Dedifferentiated amniotic fluid mesenchymal stem cell (primary cell): ENCODE measurements at regions not wholly inside any gene's neighbourhood (a gene's known extent, or its start where the extent isn't known, plus 50 kb on each side); places are given as distances from the start of the nearest gene placed in this dataset.
"Not testable (repeated sequence)": the region's sequence is repeated elsewhere in the genome, so short reads cannot be mapped to it uniquely, and the experiment has no call there.

Experiments
- DNase-seq: peaks from one replicate; pipeline ENCODE4 v3.0.0-alpha.2; 2016; ENCODE audit errors: extremely low spot score

DNA sequence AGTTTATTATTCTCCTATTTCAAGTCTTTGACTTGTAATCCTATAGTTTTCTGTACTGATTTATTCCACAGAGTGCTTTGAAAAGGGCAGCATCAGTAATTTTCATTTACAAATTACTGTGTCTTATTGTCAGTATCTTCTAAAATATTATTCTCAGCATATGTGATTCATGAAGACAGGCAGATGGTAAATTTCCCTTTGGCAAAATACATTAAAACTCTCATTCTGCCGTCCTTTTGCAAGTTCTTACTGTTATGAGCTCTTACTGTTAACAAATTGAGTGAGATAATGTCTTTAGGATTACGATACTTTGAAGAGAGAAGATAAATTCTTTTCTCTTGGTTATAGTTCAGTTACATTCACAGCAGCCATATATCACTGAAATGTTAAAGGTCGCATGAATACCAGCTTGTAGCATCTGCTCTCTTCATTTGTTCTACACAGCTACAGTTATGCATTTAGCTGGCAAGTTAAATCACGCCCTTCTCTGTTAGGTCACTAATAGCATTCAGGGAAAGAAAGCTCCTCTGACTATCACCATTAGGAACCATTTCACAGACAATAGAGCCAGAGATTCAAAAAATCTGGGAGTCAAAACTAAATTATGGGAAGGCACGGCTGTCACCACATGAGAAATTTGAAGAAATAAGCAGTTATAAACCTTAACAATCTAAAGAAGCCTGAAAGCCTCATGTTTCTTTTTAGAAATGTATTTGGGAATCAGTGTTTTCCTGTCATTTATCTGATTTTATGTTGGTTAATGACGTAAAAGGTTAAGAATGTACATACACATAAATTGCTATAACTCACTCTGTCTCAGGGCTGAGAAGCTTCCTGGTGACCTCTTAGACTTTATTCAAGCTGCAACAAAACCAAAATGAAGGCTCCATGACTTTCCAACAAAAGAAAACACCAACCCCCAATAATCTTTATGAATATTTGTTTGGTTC, 109.6 kb upstream of the SP4 start:
- DNase-seq: no peak

- no peak for DNase-seq
Observed at GRCh38 chr7:21318916-21319270, 109.0 kb upstream of the SP4 start.

DNA sequence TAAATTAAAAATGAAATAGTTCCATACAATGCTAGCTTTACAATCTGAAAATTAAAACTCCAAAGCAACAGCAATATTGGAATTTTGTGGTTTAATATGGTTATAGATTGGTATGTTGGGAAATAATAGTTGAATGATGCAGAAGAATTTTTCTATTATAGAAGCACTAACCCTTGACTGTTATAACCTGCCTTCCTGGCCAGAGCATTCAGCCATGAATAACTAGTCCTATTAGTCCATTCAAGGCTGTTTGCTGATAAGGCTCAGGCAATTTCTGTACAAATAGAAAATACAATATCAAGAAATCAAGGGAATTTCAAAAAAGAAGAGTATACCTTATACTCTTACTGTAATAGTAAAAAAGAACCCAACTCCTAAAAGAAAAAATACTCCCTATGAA, 101.6 kb upstream of the SP4 start:
- DNase-seq: no peak

- no peak for DNase-seq
Observed at GRCh38 chr7:21326921-21327320, 101.0 kb upstream of the SP4 start.

GRCh38 chr7:21327422-21328409, 100.2 kb upstream of the SP4 start:
- no peak for DNase-seq

DNA sequence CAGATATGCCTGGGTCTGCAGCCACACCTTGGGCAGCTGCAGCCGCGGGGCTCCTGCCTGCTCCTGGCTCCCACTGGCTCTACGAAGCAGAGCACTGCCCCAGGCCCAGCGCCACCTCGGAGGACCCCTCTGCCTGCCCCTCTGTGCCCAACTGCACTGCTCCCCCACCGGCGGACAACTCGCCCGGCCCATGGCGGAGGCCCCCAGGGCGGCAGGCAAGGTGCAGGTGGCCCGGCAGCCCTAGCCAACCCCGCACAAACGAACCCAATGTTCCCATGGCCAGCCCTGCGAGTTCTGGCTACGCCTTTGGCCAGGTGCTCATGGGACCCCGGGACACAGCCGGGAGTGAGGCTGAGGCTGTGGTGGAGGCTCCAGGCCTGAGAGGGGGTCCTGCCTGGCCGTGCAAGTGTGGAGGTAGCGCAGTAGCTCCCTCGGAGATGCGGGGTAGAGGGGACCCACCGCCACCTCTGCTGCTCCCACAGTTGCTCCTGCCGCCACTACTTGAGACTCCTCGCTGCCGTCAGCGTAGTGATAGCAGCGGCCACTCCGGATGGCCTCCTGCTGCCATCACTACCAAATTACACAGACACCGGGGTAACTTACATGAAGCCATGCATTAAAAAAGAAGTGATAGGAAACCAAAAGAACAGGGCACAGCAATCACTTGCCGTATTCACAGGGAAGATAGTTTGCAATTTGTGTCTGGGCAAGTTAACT, 97.3 kb upstream of the SP4 start:
- no peak for DNase-seq

- DNase-seq: no peak
Observed at GRCh38 chr7:21334906-21335305, 93.0 kb upstream of the SP4 start.

DNA sequence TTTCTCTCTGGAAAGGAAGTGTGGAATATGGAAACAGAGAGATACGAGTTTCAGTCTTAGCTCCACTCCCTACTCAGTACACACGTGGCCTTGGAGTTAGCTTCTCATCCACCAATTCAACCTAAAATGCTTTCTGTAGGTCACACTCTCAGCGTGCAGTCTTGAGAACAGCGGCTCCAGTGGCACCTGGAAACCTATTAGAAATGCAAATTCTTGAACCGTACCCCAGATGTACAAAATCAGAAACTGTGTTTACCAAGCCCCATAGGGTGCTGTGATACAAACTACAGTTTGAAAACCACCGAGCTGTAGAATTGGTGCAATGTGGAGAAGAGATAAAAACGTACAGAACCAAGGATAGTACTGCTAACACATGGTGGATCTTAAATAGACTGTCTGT, 91.1 kb upstream of the SP4 start:
- no peak for DNase-seq

DNA sequence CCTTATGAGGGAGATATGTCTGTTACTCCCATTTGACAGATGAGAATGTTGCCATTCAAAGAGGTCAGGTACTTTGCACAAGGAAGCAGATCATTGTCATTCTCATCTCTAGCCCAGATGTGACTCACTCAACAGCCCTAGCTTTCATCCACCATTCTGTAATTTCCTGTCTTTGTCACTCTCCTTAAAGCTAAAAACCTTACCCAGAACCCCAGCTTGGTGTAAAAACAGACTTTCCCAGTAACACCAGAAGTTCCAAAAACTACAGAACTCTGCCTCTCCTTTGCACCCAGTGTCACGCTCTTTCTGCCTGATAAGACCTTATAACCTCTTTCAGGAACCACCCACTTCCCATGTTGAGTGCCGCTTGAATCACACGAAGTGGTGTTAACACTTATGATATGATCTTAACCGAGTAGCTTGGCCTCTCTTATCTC, 89.1 kb upstream of the SP4 start:
- DNase-seq: no peak

DNA sequence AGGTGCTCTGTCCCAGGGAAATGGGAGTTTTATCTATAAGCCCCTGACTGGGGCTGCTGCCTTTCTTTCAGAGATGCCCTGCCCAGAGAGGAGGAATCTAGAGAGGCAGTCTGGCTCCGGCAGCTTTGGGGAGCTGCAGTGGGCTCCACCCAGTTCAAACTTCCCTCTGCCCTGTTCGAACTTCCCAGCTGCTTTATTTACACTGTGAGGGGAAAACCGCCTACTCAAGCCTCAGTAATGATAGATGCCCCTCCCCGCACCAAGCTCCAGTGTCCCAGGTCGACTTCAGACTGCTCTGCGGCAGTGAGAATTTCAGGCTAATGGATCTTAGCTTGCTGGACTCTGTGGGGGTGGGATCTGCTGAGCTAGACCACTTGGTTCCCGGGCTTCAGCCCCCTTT, 83.0 kb upstream of the SP4 start:
- not testable (repeated sequence) for DNase-seq

- DNase-seq: no peak
Observed at GRCh38 chr7:21345361-21345760, 82.5 kb upstream of the SP4 start.

GRCh38 chr7:21346297-21346696, 81.6 kb upstream of the SP4 start:
- no peak for DNase-seq

GRCh38 chr7:21352540-21353387, 75.1 kb upstream of the SP4 start:
- no peak for DNase-seq

- DNase-seq: no peak
Observed at GRCh38 chr7:21353388-21353780, 74.5 kb upstream of the SP4 start.

DNA sequence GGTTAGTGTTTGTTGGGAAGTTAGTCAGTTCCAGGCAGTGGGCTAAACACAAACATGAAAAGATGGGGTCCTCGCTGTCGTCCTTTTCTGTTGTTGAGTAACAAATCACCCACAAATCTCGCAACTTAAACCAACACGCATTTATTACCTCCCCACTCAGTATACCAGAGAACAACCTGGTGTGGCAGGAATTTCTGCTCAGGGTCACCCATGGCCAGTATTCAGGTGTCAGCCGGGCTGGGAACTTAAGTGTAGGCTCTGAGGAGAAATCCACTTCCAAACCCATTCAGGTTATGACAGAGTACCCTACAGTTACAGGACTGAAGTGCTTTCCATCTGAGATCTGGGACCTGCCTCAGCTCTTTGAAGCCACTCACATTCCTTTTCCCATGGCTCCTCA, 73.6 kb upstream of the SP4 start:
- DNase-seq: no peak

GRCh38 chr7:21355406-21355874, 72.4 kb upstream of the SP4 start:
- DNase-seq: no peak

- DNase-seq: no peak
Observed at GRCh38 chr7:21356616-21357015, 71.3 kb upstream of the SP4 start.

DNA sequence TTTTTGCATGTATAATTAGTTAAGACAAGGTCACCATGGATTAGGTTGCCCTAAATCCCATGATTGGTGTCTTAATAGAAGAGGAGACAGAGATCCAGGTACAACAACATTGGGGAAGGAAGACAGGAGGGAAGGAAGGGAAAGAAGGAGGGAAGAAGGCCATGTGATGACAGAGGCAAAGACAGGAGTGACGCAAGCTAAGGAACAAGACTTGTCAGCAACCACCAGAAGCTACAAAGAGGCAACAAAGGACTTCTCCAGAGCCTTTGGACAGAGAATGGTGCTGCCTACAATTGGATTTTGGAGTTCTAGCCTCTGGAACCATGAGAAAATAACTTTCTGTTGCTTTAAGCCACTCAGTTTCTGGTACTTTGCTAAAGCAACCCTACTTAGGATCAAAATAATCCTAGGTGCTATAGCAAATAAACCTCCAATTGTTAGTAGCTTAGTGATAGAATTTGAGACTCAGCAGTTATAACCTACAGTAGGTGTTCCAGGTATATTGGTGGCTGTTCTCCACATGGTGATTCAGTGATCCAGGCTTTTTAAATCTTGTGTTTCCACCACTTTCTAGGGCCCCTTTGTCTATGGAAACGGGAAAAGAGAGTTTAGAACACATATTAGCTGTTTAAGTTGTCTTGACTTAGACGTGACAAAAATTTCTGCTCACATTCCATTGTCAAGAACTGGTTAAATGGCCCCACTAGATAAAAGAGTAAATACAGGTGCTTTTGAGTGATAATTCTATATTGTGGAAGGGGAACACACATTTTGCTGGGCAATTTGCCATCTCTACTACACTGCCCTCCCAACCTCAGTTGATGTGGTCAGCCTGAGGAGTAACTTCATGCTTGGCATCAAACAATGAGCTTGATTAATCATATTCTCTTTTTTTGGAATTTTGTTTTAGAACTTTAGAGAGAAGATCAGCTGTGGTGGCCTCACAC, 70.5 kb upstream of the SP4 start:
- DNase-seq: no peak

DNA sequence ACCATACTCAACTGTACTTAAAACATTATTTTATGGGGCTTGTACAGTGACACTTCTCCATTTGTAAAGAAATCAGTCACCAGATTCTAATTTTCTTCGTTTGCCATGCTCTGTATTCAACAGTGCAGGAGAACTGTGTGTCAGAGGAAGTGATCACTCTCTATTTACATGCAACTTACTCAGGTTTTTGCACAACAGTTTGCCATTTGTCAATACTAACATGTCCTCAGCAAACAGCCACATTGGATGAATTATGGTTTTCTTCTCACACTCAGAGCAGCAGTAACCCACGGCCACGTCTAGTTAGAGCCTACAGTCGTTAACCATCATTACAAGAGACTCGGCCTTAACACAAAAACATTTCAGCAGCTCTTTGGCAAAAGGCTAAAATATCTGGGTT, 69.2 kb upstream of the SP4 start:
- DNase-seq: no peak

DNA sequence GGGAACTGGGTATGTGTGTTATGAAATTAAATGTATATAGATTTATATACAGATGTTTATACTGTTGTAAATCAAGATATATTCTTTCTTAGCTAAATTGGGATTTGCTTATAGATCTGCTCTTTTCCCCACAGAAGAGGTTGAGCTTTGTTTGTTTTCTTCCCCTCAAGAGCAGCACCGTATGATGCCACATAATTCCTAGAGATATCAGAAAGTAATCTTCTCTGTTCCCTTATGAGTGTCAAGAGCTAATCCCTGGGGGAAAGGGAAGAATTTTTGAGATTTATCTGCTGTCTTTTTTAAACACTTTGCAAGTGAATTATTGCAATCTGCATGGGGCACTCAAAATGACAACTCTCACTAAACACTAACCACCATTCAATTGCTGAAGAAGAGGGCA, 68.7 kb upstream of the SP4 start:
- no peak for DNase-seq
